HG03469 (cell line): ENCODE measurements at regions not wholly inside any gene's neighbourhood (a gene's known extent, or its start where the extent isn't known, plus 50 kb on each side); places are given as distances from the start of the nearest gene placed in this dataset.

Source experiments
- ATAC-seq: cut with Tn5 transposase; IDR thresholded peaks from one replicate; pipeline ENCODE4 v1.9.1; 2021; ENCODE audit warnings: mild to moderate bottlenecking, moderate library complexity, moderate number of reproducible peaks; ENCODE audit not compliant: unreplicated experiment

DNA sequence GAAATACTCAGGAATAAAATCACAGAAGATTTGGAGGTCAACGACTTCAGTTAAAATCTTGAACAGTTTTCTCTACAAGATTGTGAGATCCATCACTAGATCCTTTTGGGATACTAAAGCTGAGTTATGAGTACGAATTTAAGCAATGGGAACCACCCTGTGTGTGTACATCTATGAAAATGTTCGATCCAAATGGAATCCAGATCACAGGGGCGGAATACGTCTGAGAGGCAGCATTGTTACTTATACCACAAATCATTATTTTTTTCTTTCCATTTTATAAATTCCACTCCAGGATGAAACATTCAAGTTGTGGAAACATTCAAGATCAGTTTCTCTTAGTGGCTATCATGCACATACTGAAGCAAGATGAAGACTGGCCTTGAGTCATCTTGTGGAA, 239.3 kb upstream of the PAPPA start:
- ATAC-seq = no peak

GRCh38 chr9:115921301-115921700, 232.3 kb upstream of the PAPPA start:
- no peak for ATAC-seq

DNA sequence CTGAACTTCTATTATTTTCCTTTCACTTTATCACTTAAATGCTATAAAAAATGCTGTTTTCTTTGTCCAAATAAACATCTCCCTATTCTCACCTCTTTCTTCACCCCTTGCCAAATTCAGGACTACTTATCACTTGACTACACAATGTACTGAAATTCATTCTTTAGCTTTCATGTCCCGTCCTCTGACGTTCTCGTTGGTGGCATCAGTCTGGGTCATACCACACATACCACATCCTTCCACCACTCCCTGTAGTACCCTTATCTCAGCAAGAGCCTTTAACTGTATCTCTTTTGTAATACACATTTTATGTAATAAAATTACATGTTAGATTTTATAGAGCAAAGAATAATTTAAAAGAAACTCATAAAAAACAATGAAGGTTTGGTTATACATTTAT, 231.1 kb upstream of the PAPPA start:
- ATAC-seq = no peak

GRCh38 chr9:115923410-115923809, 230.2 kb upstream of the PAPPA start:
- ATAC-seq = no peak

GRCh38 chr9:115923903-115924668, 229.5 kb upstream of the PAPPA start:
- no peak for ATAC-seq

DNA sequence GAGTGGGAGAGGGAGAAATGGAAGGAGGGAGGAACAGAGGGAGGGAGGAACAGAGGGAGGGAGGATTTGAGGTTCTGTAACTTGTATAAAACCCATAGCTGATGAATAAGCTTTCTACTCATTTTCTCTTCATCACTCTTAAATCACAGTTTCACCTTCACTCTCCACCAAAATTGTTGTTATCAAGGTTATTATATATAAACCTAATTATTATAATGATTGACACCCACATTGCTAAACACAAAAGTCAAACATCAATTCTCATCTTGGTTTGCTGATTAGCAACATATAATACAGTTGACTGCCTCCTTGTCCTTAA, 229.0 kb upstream of the PAPPA start:
- no peak for ATAC-seq

DNA sequence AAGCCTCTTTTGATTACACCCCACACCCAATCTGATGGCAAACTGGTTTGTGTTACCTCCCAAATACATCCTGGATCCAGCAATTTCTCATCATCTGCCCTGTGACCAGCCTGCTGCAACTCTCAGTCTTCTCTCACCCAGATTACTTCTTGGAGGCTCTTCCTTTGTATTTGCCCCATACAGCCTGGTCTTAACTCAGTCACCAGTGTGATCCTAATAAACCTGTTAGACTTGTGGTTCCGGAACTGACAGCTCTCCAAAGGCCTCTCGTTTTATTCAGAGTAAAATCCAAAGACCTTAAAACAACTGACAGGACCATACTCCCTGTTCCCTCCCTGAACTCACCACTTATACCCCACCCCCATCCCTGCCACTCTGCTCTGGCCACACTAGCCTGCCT, 228.2 kb upstream of the PAPPA start:
- ATAC-seq = no peak

- ATAC-seq = no peak
Measured at GRCh38 chr9:115930472-115930871, 223.1 kb upstream of the PAPPA start.

DNA sequence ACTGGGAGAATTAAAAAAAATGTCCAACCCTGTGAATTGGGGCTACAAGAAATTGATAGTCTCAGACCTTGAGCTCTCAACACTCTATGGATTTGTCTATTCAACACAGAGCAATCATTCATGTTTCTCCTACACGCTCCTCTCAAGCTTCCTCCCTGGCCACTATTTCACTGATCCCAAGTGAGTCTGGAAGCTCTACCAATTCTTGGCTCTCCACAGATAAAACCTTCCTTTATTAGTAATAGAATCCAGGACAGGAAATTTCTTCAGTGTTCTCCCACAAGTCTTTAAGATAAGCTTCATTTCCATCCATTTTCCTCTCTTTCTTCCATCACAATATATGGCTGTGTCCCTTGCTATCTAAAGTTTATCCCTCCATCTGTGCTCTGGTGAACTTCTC, 215.1 kb upstream of the PAPPA start:
- no peak for ATAC-seq

DNA sequence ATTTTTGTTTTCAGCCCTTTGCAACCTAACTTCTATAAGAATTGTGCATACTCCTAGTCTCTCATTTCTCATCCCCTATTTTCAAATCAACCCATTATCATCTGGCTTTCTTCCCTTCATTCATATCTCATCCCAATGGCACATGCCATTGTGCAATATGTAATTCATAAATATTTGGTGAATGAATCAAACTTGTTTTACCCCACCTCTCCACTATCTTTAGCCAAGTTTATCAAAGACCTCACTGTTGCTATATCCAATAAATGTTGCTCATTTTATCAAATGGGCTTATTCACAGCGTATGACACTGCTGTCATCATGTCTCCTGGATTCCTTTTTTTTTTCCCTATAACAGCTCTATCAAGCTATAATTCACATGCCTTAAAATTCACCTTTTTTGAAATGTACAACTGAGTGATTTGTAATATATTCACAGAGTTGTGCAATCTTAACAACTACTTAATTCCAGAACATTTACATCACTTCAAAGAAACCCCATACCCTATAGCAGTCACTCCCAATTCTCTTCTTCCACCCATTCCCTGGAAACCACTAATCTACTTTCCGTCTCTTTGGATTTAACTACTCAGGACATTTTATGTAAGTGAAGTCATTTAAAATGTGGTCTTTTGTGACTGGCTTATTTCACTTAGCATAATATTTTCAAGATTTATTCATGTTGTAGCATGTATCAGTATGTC, 214.4 kb upstream of the PAPPA start:
- ATAC-seq = no peak

DNA sequence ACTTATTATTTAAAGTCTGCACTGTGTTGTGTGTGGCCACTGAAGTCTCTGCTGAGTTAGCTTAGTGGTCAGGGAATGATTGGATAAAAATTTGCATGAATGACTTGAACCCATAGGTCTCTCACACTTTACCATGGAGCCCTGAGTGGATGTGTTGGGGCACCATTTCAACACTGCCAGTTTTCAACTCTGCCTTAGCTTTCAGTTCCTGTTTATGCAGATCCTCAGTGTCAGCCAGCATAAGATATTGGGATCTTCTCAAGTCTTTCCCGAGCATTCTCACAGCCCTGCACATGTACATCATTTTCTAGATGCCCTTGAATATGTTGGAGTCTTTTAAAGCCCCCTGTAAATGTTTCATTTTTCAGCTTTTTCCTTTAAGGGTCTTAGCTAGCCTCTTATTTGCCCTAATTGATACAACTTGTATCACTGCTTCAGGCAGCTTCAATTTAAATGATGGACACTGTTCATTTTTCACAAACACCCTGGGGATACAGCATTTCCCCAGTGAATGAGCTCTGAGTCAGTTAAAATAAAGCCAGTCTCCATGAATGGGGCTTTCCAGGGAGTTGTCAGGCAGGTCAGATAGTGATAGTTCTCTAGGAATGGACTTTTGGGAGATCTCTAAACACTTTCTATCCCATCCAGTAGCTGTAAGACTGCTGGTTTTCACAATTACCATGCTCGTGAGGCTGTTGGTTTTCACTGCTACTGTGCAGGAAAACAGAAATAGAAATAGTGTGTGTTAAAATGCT, 211.9 kb upstream of the PAPPA start:
- no peak for ATAC-seq

DNA sequence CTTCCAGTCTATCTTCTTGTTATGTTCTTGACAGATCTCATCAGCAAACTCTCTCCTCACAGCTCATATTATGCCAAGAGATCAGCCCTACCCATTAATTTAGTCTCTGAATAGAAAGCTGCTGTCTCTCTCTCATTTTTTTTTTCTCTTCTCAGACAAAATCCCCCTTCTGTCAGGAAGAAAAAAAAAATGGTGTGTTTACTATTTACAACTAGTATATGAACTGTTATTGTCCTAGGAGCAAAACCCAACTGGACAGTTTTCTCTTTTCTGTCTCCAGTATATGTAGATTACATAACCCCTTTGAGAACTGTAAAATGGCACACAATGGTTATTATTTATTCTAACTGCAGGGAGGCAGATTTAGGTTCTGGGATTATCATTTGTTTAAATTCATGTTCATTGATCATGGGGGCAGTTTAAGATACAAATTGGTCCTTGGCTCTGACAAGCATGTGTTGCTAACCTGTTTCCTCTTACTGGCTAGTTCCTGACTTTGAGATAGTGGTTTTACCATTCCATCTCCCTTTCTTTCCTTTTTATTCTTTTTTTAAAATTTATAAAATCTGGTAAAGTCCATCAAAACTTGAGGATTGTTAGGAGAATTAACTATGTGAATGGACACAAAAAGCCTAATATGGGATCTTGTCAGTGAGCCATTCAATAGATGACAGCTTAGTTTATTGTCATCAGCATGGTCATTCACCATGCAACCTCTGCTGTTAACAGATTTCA, 210.0 kb upstream of the PAPPA start:
- no peak for ATAC-seq

GRCh38 chr9:115944166-115944948, 209.2 kb upstream of the PAPPA start:
- no peak for ATAC-seq

DNA sequence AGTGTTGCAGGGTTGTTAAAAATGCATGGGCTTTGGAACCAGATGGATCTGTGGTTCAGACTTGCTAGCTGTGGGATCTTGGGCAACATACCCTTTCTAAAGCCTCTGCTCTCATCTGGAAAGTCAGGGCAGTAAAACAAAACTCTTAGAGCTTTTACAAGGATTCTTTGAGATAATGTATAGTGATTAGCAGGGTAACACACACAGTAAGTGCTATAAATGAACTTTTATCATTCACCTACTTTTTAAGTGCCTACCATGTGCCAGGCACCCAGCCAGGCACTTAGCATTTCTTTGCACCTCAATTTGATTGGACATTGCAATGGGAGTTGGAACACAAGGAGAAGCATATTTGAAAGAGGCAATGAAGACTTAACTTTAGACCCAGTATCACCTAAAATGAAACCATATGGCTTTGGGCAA, 208.6 kb upstream of the PAPPA start:
- ATAC-seq = no peak

DNA sequence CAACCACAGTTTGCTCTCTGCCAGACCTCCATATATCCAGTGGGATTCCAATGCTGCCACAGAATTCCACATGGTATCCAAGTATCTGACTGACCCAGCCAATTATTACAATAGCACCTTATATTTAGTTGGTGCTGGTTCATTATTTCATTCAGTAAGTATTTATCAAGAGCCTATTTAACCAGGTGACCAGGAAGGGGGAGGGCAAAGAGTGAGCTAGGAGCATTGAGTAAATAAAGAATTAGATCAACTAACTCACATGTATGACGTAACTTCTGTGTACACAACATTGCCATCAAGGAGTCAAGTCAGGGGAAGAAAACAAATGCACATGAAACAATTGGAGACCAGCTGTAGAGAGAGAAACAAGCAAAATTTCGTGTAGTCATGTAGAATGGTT, 207.1 kb upstream of the PAPPA start:
- ATAC-seq = no peak

DNA sequence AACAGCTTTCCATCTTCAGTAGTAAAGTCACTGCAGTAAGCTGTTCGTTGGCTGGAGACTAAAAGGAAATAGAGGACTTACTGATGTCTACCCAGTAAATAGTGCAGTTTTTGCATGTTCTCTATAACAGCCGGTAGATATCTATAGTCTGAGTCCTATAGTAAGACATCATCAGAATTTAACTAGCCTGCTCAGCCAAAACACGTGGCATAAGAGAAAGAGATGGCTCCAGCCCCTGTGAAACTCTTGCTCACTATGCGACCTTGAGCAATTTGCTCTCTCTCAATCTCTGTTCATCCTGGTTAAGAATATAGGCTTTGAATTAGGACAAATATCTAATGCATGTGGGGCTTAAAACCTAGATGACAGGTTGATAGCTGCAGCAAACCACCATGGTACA, 201.6 kb upstream of the PAPPA start:
- no peak for ATAC-seq

GRCh38 chr9:115952430-115953292, 200.9 kb upstream of the PAPPA start:
- ATAC-seq = no peak

- ATAC-seq = no peak
Measured at GRCh38 chr9:115956371-115956770, 197.2 kb upstream of the PAPPA start.

- no peak for ATAC-seq
Measured at GRCh38 chr9:115957585-115957984, 196.0 kb upstream of the PAPPA start.
